Stimulated activated CD4-positive, alpha-beta T cell treated with anti-CD3 and anti-CD28 coated beads, Interleukin-15, amount 100 ng/mL, for 1 hour (primary cell): ENCODE measurements at regions not wholly inside any gene's neighbourhood (a gene's known extent, or its start where the extent isn't known, plus 50 kb on each side); places are given as distances from the start of the nearest gene placed in this dataset.
"Not testable (repeated sequence)": the region's sequence is repeated elsewhere in the genome, so short reads cannot be mapped to it uniquely, and the experiment has no call there.

Source experiments
- DNase-seq, 2 donors: peaks; one replicate each; pipeline ENCODE4 v3.0.0-alpha.2; 2020; ENCODE audit warnings: low read depth in 1 of 2, low spot score in 1 of 2

DNA sequence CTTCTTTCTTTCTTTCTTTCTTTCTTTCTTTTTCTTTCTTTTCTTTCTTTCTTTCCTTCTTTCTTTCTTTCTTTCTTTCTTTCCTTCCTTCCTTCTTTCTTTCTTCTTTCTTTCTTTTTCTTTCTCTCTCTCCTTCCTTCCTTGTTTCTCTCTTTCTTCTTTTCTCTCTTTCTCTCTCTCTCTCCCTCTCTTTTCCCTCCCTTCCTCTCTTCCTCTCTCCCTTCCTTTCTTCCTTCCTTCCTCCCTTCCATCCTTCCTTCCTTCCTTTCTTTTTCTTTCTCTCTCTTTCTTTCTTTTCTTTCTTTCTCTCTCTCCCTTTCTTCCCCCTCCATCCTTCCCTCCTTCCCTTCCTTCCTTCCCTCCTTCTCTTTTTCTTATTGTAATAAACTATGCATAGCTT is 105.5 kb downstream of the ZBTB18 start:
- DNase-seq = not testable (repeated sequence)

DNA sequence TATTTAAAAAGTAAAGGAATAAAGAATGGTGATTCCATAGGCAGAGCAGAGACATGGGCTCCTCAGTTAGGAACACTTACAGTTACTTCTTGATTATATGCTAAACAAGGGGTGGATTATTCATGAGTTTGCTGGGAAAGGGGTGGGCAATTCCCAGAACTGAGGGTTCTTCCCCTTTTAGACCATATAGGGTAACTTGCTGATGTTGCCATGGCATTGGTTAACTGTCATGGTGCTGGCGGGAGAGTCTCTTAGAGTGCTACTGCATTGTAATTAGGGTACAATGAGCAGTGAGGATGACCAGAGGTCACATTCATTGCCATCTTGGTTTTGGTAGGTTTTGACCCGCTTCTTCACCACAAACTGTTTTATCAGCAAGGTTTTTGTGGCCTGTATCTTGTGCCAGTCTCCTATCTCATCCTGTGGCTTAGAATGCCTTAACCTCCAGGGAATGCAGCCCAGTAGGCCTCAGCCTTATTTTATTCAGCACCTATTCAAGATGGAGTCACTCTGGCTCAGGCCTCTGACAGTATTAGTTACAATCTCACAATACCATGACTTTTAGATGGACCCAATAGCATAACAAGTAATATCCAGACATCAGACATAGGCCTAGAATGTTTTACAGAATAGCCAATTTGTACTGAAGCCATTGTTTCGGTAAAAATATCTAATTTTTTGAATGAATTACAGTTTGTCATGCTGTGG is 106.8 kb downstream of the ZBTB18 start:
- DNase-seq = no peak

DNA sequence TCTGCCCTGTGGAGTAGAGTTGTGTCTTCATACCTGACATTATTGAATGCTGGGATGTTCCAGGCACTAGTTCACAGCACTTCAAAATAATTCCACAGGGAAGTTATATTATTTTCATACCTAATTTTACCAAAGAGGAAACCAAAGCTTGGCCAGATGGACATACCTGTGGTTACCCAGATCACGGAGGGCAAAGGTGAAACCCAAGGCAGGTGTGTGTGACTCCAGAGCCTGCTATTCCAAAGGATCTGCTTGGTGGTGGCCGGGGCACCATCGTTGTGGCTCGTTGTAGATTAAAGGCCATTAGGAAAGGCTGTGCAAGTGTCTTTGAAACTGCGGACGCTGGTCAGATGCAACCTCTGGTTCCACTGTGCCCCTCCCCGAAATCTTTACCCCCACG is 108.6 kb downstream of the ZBTB18 start:
- DNase-seq = no peak

DNA sequence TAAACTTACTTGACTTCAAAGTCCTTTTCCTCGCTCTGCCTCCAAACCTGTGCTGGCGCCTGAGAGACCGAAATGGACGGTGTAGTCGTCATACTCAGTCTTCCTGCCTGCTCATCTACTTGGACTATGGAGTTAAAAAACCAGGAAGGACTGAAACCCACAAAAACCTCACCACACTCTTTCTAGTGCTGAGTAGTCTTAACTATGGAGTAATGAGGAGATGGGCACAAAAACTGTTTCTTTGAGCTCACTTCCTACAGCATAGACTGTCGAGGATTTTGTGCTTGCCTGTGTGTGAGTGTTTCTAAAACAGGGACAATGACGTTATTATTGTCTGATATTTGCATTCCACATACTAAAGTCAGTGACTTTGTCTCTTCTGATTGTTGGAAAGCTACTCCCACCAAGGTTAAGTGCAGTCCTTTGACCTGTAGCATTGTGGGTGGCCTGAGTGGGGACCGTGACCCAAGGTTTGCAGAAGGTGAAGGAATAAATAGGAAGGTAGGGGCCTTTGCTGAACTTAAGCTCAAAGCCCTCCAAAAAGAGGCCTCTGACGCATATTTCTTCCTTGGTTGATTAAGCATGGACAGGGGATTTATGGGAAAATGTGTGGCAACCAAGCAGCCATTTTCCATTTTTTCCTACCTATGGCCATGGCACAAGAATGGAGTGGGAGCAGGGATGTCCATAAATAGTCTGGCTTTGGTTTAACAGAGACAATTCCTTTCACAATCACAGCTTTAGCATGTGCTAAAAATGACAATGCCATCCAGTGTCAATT is 109.6 kb downstream of the ZBTB18 start:
- DNase-seq = no peak

DNA sequence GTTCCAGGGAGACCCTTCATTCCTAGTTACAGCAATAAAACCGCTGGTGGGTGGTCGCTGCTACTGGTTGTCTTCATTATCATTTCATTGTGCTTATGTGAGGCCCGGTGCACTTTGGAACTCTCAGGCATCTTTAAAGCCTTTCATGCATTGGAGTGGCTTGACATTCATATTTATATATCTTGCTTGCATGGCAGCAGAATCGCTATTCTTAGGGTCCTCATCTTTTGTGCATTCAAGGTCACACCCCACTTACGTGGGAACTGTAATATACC is 110.1 kb downstream of the ZBTB18 start:
- no peak for DNase-seq

DNA sequence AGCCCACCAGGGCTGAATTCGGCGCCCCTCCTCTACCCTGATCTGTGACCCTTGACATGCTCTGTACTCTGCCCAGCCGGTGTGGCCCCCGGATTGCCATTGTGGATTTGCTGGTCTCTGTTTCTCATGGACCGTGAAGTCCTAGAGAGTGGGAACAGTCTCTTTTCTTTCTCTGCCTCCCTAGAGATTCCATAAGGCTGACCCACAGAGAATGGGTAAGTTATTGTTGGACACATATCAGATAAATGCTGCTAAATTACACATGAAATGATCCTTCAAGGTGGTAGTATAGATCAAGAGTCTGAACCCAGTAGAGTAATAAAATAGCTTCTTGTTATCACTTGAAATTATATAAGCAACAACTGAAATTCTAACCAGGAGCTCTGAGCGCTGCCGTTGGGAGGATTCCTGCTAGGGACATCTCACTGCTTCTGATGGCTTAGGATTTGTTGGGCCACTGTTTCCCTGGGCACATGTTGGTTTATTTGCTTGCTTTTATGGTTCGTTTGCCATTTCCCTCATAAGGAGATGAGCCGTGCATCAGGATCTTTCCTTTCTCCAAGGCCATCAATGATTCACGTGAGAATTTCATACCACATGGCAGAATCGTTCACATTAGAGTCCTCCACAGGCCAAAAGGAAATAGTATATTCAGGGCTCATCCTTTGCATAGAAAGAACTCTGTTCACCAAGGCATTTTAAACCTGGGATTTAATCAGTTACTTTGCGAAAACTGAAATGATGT is 111.9 kb downstream of the ZBTB18 start:
- no peak for DNase-seq

DNA sequence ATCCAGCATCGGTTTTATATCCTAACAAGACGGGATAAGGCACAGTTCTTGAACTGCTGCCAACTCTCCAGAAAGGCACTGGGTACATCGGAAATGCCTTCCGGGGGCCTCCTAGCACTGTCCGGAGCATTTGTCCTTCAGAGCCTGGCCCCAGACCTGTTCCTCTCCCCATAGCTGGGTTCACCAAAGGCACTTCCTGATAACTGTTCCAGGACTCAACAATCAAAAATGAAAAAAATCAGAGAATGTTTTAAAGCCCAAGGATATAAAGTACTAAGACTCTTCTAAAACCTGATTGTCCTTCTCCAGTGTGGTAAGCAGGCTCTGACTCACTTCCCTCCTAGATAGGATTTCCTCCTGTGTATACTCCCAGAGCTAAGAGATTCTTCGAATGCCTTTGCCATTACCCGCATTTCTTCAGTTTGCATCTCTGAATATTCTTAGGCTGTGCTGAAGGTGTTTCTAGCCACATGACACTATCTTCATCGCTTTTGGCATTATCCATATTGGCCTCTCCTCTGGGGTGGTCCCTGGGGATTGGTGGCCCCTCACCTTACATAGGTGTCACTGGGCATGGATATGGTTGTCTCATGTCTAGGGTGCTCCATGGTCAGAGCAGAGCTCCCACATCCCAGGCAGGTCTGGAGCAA is 112.9 kb downstream of the ZBTB18 start:
- no peak for DNase-seq

DNA sequence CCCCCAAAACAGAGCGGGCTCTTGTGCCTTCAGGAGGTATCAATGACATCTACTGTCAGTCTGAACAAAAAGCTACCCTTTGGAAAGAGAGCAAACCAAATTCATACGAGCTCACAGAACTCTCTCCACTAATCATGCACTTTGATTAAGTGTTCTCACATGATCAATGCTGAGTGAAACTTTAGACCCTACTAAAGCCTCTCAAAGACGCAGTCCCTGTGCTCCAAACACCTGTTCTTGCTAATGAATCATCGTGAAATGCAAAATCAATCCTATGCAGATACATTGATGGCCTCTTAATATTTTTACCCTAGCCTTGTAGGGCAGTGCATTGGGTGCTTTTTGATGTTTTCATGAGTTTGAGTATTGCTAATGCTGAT is 113.4 kb downstream of the ZBTB18 start:
- DNase-seq = no peak

DNA sequence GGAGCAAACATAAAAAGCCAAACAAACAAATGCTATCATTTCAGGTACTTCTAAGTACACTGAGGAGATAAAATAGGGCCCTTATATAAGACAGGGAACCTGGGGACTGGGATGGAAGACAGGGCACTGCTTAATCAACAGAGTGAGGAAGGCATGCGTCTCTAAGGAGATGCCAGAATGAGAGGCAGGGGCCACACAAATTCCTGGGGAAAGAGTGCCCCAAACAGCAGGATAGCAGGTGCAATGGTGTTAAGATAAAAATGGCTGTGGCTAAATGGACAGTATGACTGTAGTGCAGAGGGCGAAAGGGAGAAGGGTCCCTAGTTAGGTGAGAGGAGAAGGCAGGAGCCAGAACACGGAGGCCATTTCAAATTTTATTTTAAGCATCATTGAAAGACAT is 113.9 kb downstream of the ZBTB18 start:
- DNase-seq = no peak

DNA sequence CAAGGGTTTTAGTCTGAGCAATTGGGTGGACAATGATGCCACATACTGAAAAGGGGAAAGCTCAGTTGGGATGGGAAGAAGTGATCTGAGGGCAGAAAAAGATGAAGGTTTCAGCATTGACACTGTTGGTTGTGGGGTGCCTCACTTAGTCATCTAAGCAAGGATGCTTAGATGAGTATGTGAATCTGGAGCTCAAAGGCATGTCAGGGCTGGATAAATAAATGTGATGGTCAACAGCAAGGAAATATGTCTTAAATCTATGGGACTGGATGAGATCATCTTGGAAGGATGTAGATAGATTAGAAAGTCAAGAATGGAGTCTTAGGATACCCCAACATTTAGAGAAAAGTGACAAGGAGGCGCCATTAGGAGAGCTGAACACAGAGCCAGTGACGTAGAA is 114.6 kb downstream of the ZBTB18 start:
- DNase-seq = no peak

DNA sequence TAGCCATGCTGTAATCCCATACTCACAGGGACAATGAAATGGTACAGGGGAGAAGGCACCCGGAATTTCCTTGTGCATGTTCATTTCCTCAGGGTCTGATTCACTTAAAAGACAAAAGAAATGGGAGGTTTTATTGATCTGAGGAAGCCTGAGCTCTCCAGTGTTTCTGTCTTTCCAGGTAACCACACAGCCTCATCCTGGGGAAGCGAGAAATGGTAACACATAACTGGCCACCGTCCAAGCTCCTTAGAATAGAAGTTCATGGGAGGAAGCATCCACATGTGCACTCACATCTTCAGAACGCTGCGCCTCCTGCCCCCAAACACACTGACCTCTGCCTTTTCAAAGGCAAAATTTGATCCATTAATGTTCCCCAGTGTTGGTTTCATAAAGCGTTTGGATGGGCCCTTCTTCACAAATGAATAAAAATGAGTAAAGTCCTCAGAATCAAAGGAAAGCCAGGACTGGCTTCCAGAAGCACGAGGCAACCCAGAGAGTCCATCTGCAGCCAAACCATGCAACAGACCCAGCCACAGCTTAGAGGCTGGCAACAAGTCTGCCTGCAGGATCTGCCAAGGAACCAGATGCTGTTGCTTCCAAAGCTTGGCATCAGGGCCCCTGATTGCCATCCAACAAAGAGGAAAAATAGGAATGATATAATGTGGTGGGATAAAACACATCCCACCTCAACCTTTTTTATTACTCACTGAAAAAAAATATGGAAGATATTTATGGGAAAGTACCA is 120.3 kb downstream of the ZBTB18 start:
- DNase-seq = no peak

DNA sequence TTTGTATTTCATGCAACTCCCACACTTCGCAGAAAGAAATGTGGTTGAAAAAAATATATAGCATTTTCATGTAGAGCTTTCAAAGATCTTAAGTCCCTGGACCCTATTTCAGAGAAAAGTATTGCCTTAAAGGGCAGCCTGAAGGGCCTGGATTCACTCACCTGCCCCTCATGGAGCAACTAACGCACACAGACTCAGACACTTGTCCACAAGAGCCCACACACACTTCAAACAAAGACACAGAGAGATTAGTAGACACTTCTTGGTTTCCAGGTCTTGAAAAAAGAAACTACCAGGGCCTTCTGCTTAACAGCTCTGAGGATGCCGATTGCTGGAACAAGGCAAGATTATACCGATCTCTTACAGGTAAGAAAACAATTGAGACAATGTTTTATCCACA is 122.2 kb downstream of the ZBTB18 start:
- DNase-seq = no peak

DNA sequence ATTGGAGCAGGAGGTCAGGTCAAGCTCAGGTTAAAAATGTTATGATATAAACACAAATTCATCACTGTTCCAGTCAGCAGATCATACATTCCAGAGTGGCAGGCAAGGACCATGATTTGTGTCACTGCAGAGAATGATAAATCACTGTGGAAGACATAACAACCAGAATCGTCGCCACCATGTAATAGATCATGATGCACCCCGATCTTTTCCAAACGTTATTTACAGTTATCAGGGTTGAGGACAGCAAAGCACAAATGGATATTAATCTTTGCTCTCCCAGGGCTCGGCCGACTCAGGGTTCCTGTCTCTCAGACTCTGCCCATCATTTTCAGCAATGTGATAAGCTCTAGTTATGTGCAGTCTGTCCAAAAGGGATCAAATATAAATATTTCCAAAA is 122.7 kb downstream of the ZBTB18 start:
- DNase-seq = no peak

DNA sequence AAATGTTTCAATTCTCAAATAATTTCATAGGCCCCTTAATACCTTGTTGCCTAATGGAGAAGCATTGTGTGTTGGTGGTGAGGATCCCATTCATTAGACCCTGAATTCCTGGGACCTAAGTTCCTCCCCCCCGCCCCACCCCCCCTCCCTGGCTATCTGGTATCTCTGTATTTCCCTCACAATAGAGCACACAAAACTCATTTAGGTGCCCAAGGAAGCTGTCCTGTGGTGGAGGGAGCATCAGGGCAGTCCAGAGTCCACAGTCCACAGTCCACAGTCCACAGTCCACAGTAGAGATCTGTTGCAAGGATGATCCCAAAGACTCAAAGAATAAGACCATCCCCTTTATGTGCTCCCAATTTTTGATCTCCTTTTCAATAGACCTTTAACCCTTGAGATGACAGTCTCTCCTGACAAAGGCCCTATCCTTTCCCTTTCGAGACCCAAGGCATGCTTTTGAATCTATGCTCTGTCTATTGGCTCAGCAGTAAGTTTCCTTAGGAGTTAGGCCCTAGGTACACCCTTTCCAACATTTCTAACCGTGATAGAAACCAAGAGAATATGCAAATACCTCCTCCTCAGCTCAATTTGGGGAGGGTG is 123.9 kb downstream of the ZBTB18 start:
- no peak for DNase-seq

DNA sequence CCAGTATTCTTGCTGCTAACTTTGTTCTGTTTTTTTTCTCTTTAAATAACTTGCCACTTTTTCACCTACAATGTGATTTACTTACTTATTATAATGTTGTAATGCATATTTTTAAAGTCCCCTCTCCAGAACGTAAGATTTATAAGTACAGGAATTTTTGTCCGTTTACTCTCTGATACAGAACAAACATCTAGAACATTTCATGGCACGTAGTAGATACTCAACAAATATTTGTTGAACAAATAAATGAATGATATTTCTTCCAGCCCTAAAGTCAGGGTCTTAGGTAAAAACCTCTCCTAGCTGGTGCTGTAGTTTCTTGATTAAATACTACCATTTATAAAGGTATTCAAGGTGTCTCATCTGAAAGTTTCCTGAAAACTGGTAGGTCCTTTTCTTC is 125.1 kb downstream of the ZBTB18 start:
- no peak for DNase-seq

DNA sequence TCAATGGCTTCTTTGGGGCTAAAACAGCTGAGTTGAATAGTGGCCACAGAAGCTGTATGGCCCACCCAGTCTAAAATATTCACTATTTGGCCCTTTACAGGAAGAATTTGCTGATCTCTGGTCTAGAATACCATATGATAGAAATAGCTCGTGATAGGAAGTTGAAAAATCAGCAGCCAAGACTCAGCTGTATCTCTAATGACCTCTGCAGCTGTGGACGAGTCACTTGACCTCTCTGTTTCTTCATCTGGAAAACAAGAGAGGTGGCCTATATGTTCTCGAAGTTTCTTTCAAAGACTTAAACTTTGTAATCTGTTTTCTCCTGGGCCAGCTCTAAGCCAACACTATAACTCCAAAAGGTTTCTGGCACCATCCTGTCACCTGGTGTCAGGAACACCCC is 129.2 kb downstream of the ZBTB18 start:
- no peak for DNase-seq

DNA sequence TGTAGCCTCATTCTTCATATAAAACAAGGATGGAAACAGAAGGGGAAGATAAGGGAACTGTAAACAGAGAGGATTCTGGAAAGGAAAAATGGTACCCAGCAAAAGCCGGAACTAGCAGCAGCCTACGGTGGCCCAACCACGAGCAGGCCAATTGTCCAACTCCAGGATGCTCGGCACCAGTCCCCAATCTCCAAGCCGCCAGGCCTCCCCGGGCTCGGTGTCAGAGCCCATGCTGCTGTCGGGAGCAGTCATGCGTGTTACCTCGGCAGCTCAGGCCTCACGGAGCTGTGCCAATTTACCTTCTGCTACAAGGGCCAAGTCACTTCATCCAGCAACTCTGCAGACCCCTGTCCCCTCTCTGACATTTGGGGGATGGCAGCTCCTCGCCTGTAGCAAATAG is 130.8 kb downstream of the ZBTB18 start:
- DNase-seq = no peak

DNA sequence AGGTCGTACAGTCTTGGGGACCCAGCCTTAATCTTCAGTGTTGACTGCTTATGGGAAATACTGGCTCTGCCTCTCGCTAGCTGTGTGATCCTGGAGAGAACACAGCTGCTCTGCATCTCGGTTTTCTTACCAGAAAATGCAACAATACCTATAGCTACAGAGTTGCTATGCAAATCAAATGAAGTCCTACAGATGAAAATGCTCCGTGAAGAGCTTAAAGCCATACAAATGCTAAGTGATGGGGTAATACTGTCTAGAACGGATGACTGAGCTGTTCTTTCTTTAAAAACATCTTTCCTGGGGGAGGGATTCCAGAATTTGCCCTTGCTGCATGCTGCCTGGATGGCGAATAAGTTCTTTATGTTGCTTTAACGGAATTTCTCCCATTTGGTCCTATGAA is 132.0 kb downstream of the ZBTB18 start:
- DNase-seq = no peak

DNA sequence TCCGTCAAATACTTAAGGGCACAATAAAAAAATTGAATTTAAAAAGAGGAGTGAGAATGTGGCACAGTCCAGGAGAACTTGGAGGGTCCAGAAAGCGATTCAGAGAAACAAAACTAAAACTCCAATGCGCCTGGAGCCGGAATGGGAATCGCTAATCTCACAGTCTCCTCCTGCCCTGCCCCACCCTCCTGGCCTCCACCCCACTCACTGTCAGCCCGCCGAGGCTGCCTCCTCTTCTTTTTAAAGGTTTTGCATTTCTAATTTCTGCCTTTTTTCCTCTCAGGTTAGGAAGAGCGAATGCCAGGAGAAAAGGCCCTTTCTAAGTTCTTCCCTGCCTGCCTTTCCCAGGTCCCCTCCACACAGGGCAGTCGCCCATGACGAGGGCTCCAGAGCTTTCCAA is 135.3 kb downstream of the ZBTB18 start:
- DNase-seq = no peak

DNA sequence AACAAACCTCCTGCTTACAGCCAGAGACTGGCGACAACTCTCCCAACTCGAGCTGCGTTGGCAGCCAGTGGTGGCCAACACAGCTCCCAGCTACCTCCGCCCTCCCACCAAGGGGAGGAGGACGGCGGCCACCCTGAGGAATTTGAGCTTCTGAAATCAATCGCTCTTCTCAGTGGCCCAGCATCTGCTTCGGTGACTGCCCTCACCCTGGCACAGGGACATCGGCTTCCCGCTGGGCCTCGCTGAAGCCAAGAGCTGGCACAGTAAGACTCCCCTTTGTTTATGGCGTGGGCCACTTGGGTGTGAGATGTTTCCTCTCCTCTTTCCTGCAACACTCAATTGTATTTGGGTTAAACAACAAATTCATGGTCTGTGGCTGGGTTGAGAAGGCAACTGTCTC is 136.2 kb downstream of the ZBTB18 start:
- no peak for DNase-seq

DNA sequence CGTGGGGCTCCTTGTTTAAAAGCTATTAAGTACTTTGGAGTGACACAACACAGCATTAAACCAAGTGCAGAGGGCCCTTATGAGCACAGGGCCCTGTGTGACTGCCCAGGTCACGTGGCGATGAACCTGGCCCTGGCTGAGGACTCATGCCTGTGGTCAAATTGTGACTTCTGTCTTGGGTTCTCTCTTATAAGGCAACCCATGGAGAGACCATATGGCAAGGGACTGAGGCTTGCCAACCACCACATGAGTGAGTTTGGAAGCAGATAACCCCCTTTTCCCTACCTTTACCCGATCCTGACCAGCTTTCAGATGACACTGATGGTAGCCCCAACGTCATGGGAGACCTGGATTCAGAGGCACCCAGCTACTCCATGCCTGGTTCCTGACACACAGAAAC is 140.5 kb downstream of the ZBTB18 start:
- no peak for DNase-seq
